ENCODE measurements at regions not wholly inside any gene's neighbourhood (a gene's known extent, or its start where the extent isn't known, plus 50 kb on each side); places are given as distances from the start of the nearest gene placed in this dataset.
"Not testable (repeated sequence)": the region's sequence is repeated elsewhere in the genome, so short reads cannot be mapped to it uniquely, and the experiment has no call there.

GRCh38 chr3:124318014-124318413, 326.1 kb upstream of the ROPN1 start:
- DNase-seq (ENCODE audit: low spot score), result no peak

- DNase-seq (ENCODE audit: low spot score), result no peak
Observed at GRCh38 chr3:124318656-124319055, 326.7 kb upstream of the ROPN1 start.

DNA sequence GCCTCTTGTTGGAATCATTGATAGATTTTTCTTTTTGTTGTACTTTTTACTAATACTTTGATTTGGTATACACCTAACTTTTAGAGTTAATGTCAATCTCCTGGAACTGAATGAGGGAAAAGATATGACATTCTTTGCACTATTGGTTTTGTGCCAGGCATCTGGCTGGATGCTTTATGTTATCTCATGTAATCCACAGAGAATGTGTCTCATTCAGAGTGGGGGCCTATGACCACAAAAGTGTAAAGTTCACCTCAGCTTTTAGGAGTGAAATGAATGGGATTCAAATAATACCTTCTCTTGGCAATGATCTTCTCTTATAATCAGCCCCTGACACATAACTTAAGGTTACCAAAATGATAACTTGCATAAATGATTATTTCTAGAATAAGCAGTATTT, 329.1 kb upstream of the ROPN1 start:
- DNase-seq (ENCODE audit: low spot score), result no peak

- no peak for DNase-seq (ENCODE audit: low spot score)
Observed at GRCh38 chr3:124322309-124322880, 330.5 kb upstream of the ROPN1 start.

DNA sequence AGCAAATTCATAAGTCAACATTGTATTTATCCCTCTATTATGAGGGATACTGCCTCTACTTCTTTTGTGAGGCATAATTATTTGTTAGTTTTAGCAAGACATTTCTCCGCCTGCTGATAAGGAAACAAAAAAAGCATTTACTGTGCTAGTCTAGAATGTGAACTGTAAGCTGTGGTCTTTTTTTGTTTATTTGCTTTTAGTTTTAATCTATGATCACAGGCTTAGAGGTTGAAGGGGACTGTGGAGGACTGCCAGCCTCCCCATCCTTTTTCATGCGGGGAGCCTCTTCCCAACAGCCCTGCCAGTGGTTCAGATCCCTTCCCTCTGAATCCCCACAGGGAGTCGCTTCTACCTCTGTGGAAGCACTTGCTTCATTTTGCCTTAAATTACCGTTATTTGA, 331.0 kb upstream of the ROPN1 start:
- no peak for DNase-seq (ENCODE audit: low spot score)

GRCh38 chr3:124325248-124325647, 333.3 kb upstream of the ROPN1 start:
- no peak for DNase-seq (ENCODE audit: low spot score)

DNA sequence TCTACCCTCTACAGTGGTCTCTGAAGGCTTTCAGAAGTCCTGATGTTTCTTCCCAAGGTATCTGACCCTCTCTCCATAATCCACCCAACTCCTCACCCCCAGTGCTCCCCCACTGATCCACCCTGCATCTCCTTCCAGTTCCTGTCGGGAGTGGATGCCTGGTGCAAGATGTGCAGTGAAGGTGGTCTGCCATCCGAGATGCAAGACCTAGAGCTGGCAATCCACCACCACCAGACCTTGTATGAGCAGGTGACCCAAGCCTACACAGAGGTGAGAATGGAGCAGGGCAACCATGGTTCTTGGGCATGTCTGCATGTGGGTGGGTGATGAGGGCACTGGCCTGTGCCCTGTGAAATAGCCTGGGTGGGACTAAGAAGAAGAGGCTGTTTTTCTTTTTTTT, 337.8 kb upstream of the ROPN1 start:
- no peak for DNase-seq (ENCODE audit: low spot score)

GRCh38 chr3:124333931-124334640, 342.2 kb upstream of the ROPN1 start:
- DNase-seq (ENCODE audit: low spot score), result no peak

GRCh38 chr3:124336067-124336656, 344.2 kb upstream of the ROPN1 start:
- no peak for DNase-seq (ENCODE audit: low spot score)

- no peak for DNase-seq (ENCODE audit: low spot score)
Observed at GRCh38 chr3:124345845-124346244, 353.9 kb upstream of the ROPN1 start.

DNA sequence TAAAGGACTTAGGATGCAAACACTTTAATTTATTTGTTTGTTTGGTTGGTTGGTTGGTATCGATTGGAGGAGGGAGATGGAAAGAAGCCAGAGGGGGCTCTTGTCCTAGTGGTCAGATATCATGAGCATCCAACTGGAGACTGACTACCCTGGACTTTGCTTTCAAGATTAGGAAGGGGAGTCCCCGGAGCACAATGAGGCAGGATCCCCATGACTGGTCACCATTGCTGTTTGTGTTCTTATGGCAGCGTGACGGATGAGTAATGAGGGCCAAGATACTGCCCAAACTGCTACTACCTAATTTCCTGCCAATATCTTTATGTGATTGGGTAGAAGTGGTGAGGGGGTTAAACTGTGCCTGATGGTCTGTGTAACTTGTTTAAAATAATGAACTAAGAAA, 354.6 kb upstream of the ROPN1 start:
- no peak for DNase-seq (ENCODE audit: low spot score)

DNA sequence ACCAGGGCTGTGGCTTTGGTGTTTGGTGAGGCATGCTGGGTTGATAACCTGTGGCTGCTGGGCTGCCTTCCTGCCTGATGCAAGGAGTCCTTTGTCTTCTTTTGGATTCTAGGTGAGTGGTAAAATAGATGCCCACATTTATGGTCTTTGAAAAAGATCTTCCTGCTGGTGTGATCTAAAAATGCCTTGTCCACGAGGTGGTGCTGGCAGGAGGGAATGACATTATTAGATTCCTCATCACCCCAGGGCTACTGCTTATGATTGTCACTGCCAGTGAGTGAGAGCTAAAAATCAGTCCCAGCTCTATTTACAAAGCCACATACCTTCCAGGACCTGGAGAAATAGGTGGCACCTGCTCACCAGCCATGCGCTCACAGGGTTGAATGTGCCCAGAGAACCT, 355.5 kb upstream of the ROPN1 start:
- DNase-seq (ENCODE audit: low spot score), result no peak

GRCh38 chr3:124348555-124348954, 356.6 kb upstream of the ROPN1 start:
- not testable (repeated sequence) for DNase-seq (ENCODE audit: low spot score)

GRCh38 chr3:124351430-124352148, 359.7 kb upstream of the ROPN1 start:
- peak; percentile 81 for DNase-seq (ENCODE audit: low spot score)

GRCh38 chr3:124352149-124352539, 360.2 kb upstream of the ROPN1 start:
- DNase-seq (ENCODE audit: low spot score), result no peak

GRCh38 chr3:124353691-124354090, 361.8 kb upstream of the ROPN1 start:
- DNase-seq (ENCODE audit: low spot score), result no peak

DNA sequence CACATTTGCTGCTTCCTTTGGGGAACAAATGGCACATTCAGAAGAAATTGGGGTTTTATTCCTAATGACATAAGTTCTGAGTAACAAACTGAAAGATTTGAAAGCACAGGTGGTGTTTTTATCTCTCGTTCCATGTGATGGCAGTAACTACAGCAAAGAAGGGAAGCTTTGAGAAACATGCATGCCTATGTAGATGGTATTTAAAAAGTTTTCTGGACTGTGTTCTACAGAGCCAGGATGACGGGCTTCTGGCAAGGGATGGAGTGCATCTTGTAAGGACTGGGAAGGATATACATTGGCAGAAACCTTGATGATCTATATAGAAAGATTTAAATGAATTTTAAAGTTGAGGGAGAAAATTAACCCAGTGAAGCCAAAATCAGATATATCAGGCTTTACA, 362.2 kb upstream of the ROPN1 start:
- no peak for DNase-seq (ENCODE audit: low spot score)

- no peak for DNase-seq (ENCODE audit: low spot score)
Observed at GRCh38 chr3:124358156-124358555, 366.2 kb upstream of the ROPN1 start.

DNA sequence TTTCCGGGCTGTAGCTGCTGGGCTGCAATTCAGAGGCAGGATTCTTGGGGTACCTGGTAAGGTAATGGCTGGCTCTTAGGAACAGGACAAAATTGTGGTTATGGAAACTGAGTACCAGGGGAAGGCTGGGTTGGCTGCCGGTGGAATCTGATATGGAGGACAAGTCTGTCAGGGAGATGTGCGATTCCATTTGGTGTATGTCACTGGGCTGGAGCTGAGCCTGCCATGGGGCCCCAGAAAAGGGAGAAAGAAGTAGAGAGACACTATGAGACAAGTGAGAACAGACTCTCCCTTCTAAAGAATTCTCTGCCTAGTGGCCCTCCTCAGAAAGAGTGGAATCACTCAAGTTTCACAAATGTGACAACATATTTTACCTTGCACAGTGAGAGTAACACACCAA, 368.2 kb upstream of the ROPN1 start:
- DNase-seq (ENCODE audit: low spot score), result no peak

- DNase-seq (ENCODE audit: low spot score), result no peak
Observed at GRCh38 chr3:124360563-124360962, 368.6 kb upstream of the ROPN1 start.

GRCh38 chr3:124361566-124361965, 368.7 kb upstream of the UMPS start:
- DNase-seq (ENCODE audit: low spot score), result no peak

DNA sequence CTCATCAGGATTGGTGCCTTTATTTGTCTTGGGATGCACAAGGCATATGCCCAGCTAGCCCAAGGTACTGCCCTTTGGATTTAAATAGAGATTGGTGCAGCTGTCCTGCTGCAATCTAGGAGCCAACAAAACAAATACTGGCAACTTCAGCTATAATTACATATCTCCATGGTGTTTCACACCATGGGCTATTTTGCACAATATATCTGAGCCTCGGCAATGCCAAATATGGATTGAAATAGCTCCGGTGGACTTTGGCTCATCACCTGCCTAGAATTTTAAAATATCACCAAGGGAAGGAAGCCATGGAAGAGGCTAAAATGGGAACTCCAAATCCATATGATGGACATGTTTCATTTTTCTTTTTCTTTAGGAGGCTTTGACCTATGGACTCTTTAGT, 367.8 kb upstream of the UMPS start:
- no peak for DNase-seq (ENCODE audit: low spot score)

DNA sequence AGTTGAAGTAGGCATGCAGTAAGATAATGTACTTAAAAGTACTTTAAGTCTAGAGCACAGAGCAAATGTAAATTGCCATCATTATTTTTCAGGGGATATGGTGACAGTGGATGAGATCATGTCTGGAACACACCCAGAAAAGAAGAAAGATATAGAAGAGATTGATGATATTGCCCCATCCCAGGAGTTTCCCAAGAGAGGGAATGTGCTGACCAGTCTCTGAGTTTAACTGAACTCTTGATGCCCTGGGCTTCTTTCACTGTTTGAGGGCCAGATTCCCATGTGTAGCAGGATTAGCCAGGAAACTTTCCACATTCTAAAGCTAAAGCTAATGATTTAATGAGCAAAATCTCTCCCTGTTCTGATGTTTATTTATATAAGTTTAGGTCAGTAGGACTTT, 366.8 kb upstream of the UMPS start:
- DNase-seq (ENCODE audit: low spot score), result no peak

Measured in D341Med (cell line).